ENCODE measurements at regions not wholly inside any gene's neighbourhood (a gene's known extent, or its start where the extent isn't known, plus 50 kb on each side); places are given as distances from the start of the nearest gene placed in this dataset.
A peak's percentile ranks its signal among the peaks of the same experiment; 100 is the strongest.
"Not testable (repeated sequence)": the region's sequence is repeated elsewhere in the genome, so short reads cannot be mapped to it uniquely, and the experiment has no call there.

DNA sequence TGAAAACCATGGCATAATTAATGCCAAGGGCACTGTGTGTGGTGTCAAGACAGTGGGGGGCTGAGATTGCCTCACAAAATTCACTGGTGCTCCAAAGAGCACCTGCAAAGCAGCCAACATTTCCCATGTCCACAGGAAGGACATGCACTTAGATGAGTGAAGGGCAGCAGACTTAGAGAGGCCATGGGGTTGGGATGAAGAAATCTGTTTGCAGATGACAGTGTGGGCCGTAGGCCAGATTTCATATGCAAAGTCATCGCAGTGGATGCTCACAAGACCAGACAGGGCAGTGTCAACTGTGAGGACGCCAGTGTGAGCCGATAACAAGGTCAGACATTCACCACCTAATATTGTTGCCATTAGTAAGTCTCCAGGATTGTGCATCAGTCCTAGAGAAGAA lies 773.4 kb downstream of the EFNB2 start:
- no peak for DNase-seq

DNA sequence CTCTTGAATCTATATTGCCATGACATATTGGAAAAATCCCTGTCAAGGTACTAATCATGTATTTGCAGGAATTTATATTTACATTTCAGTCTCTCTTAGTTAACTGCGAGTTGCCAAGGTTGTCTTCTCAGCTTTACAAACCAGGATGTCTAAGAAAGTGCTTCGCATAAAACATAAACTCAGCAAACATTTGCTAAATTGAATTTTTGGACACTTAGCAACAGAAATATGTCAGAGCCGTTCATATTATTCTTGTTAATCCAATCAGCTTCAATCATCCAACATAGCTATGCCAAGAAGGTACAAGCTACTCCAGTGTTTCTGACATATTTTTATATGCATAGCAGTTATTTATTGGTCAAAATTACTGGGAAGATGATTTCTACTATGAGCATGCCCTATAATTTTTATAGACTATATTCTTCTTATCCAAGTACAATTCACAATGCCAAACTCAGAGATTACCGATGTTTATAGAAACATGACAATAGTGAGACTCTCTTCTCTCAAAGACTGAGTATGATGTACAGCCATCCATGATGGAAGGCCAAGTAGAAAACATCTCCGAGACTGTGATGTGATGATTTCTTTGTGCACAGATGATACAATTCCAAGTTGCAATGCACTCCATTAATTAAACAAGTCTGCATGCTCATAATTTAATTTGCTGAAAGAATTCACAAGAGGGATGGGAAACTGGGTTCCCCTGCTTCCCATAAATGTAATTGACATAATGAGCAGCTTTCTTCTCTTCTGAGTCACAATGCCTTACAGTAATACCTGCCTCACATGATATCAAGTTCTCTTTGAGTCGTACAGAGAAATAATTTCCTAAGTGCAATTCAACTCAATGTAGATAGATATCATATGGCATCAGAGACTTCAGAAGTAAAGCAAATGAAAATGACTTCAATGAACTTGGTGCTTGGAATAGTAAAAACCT lies 776.3 kb downstream of the EFNB2 start:
- no peak for DNase-seq

DNA sequence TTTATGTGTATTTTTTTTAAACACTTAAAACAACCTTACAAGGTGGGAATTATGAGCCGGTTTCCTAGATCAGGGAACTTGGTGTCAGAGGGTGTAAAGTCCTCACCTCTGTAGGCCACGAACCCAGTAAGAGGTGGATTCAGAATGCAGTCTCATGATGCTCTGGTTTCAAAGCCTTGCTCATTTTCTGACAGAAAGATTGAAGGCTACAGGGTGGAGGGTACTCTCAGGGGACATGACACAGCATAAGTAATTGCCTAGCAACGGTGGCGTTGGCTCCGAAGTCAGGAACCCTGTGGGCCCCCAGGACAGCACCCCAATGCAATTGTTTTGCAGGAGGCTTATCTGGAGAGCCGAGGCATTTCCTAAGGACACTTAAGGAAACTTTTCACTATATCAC lies 794.7 kb downstream of the EFNB2 start:
- no peak for DNase-seq

DNA sequence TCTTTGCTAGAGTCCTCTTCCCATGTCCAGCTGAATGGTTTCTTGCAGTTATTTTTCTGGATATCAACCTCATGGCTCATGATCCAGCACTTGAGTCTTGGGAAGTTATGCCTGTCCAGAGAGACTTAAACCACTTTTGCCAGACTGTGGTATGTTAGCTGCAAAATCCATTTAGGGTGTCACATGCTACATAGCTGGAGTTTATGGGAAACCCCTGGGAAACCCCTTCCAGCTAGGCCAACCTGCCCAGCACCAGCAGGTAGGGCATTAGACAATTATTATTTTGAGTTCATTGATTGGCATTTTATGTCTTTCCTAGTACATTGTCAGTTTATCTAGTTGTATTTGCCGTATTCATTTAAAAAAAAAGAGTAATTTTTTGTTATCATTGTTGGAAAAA lies 797.8 kb downstream of the EFNB2 start:
- no peak for DNase-seq

DNA sequence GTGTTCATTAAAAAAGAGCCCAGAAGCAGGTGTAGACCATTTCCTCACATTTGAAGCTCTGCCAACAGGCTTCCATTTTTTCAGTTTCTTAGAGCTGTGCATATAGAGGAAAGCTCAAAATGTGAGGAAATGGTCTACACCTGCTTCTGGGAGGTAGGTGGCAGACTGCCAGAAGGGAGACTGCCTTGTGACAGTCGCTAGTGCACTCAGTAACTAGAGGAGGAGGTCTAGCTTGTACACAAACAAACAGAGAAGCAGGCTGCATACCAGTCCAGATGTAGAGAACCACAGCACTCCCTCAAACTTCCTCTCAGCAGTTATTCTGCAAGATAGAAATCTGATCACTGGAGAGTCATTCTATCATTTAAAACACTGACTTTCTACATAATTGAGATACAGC lies 800.2 kb downstream of the EFNB2 start:
- DNase-seq: peak; percentile 72

DNA sequence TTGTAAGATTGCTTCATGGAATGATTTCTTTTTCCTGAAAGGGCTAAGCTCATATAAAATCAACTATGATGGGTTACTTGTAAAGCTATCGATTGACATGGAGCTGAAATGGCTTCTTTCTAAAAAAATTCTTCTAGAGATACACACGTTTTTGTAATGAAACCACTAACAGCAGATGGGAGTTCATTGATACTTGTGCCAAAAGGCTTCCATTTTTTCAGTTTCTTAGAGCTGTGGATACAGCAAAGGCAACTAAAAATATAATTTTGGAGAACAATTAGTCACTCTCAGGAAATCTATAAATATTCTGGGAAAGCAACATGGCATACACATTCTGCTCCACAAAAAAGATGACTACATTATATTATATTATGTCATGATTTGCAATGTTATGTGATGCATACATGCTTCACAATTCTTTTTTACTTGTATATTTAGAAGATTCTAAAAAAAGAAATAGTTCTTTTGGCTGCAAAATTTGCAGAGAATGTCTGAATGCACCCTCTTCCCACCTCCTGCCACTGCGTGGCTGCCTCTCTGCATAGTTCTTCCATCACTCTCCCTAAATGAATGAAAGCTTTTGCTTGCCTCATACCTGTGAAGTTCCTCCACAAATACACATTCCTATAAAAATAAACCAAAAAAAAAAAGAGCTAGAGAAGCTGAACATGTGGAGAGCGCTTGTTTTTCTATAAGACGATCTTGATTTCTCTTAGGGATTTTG lies 802.5 kb downstream of the EFNB2 start:
- DNase-seq: no peak

DNA sequence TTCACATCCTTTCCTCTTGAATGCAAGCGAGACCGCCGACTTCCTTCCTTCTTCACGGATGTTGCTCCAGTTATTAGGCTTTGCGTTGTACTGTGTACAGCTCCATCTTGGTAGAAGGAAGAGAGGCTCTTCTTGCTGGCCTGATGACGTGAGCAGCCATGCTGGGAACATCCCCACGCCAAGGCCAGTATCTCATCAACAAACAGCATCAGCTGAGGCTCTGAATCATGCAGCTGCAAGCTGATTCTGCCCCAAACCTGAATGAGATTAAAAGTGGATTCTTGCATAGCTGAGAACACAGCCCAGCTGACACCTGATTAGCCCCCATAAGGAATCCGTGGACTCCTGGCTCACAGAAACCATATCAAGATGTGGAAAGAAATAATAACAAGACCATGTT lies 809.6 kb downstream of the EFNB2 start:
- DNase-seq: no peak

DNA sequence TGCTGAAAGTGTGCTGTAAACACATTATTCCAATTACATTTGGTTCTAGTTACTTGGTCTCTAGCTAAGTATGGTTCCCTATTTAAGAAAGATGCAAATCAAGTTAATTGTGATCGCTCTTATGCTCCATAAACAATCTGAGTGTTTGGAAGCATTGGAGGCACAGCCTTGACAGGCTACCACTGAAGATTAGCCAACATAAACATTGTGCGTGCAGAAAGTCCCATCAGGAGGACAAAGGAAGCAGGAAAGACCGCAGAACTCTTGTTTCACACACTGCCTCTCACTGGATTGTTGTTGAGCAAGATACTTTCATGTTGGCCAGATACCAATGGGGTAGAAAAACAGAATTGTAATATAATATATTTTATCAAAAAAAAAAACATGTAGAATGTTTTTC lies 814.4 kb downstream of the EFNB2 start:
- DNase-seq: no peak

DNA sequence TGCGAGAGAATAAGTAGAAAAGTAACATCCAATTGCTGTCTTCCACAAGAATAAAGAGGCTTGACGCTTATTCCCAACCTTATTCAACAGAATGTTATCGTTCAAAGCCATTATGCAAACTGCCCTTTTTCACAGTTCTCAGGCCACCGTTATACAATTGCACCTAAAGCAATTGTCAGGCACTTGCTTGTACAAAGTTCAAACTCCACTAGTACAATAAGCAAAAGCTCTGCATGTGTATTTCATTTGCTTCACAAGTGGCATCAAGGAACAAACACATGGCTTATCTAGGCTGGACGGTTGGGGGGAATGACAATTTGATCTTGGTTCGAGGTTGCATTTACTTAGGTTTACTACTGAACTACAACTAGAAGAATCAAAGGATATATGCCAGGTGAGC lies 815.6 kb downstream of the EFNB2 start:
- DNase-seq: no peak

DNA sequence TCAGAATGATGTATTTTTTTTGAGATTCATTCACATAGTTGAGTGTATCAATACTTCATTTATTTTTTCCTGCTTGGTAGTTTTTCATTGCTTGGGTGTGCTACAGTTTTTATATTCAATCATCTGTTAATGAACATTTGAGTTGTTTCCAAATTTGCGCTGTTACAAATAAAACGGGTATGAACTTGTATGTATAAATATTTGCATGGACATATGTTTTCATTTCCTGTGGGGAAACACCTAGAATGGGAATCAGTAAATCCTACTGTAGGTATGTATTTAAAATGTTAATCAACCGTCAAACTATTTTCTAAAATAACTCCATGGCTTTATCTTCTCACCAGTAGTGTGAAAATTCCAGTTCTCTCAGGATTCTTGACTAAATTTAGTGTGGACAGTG lies 826.3 kb downstream of the EFNB2 start:
- no peak for DNase-seq

DNA sequence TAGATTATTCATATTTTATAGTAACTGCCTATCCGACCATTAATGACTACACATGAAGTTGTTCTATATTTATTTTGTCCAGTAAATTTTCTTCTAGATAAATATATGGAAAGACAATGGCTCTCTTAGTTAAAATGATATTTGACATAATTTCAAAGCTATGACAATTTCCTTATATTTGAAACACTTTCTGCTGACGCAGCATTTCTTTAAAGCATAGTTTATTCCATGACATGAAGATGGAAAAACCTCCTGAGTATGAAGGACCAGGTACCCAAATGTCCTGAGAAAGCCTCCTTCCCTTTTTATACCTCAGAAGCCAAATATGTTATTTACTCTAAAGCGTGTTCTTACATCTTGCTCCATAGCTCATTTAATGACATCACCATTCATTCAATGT lies 831.6 kb downstream of the EFNB2 start:
- DNase-seq: no peak

DNA sequence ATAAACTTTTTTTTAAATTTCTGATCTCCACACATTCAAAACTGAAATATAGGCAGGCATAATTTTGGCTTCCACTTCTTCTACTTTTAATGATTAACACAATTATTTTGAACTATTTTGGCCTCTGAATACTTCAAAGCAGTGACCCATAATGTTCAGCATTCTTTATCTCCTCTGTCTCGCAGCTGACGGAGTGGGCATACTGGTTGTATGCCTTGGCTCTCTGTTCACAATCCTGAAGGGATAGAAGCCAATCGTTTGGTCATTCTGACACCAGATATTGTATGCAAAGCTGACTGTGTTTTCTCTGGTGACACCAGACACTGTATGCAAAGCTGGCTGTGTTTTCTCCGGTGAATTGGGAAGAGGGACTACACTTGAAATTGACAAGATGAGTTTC lies 833.0 kb downstream of the EFNB2 start:
- no peak for DNase-seq

DNA sequence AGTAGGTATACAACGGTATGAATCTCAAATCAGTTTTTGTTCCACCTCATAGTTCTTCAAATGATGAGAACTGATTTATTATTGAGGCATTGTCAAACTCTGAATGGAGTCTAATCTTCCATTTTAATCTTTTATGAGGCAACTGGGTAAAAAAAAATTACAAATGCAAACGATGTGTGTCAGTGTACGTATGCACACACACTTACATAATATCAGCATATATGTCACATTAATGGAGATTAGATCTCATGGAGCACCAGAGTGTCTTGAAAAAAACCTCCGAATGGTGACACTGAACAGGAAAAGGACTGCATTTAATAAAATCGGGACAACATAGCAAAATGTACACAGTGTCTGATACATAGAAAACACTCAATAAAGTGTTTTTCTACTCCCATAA lies 842.7 kb downstream of the EFNB2 start:
- DNase-seq: no peak

DNA sequence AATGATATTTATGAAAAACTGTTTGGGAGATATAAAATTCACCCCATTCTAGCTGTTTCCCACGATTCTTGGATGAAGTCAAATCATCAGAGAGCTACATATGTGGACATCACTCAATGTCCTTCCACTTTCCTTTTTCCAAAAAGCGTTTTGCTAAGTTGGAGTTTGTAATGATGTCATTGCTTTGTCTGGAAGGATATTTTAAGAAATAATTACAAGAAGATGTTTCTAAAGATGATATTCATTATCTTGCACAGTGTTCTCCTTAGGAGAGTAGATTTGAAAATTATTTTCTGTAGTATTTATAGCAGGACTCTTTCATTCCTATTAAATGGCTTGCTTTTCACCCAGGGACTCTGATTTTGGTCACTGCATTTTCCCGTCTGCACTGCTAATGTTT lies 851.2 kb downstream of the EFNB2 start:
- no peak for DNase-seq

DNA sequence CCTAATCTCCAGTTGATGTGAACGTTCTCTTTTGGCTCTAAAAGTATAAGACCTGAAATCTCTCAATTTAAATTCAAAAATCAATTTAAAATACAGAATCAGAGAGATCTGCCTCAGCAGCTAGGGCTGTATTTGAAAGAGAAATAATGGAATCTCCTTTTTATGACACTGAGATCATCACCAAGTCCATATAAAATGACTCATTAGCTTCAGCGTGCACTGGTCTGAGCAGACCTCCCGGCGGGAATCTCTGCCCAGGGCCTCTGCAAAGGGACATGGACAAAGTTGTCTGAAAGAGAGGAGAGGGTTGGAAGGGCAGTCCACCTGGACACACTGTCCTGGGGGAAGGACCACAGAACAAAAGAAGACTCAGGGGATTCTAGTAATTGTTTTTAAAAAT lies 855.6 kb downstream of the EFNB2 start:
- DNase-seq: no peak

DNA sequence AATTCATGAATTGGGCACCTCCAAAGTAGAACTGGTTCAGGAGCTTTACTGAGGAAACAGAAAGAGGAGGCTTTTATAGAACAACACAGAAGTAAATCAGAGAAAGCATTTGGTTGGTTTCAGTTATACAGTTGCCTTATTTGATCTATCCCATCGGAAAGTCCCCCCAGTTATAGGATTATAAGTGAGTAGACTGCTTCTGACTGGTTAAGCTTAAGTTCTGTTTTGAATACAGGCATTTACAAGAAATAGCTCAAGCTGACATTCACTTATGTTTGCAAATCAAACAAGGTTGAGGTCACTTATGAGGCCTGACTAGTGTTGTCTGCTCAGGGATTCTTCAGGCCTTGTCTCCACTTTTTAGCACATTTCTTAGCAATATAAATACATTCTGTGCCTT lies 857.4 kb downstream of the EFNB2 start:
- no peak for DNase-seq

DNA sequence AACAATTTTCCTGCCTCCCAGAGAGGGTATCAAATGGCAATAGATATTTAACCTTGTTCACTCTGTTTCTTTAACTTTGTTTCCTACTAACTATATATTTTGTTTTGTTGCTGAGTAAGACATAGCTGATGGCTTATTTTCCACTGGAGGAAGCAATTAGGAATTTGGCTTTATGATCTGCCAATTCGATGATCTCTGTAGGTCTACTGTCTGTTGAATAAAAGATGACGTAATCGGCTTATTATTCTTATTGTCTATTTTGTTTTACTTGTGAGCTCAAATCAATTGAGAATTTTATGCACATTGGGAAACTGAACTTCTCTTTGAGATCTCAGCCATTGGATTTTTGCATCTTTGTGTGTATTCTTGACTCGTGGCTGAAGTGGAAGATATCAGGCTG lies 862.6 kb downstream of the EFNB2 start:
- DNase-seq: no peak

DNA sequence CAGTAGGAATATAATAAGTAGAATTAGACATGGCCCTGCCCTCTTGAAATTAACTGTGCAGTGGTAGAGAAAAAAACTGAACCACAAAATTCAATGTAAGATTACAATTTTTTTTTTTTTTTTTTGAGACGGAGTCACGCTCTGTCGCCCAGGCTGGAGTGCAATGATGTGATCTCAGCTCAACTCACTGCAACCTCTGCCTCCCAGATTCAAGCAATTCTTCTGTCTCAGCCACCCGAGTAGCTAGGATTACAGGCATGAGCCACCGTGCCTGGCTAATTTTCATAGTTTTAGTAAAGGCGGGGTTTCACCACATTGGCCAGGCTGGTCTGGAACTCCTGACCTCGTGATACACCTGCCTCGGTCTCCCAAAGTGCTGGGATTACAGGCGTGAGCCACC lies 864.3 kb downstream of the EFNB2 start:
- not testable (repeated sequence) for DNase-seq

DNA sequence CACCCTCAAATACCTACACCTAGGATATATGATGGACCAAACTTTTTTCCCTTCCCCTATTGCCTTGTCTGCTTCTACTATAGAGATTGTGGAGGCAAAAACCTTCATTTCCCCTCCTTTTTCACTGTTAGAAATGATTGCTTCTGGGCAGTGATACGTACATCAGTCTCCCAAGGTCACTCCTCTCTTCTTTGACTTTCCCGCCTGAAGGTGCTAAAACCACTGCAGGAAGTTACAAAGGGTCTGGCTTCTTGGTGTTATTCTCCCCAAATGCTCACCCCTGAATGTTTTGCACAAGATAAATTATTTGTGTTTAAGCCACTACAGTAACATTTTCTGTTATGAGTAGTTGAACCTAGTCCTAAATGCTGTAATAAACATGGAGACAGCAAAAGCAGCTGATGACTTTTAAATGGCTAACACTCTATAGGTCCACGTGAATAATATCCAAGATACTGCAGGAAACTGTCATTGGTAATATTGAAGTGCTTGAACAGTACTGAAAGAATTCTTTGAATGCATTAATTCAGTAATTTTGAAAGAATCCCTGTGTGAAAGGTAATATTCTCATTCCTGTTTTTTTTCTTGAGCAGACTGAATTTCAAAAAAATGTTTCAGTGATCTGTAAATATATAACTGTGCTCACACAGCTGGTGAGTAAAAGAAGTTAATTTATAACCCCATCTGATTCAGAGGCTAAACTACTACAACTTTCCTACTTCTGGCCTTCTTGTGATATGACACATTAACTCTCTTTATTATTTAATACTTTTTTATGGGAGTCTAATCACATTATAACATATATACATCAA lies 865.1 kb downstream of the EFNB2 start:
- DNase-seq: no peak

DNA sequence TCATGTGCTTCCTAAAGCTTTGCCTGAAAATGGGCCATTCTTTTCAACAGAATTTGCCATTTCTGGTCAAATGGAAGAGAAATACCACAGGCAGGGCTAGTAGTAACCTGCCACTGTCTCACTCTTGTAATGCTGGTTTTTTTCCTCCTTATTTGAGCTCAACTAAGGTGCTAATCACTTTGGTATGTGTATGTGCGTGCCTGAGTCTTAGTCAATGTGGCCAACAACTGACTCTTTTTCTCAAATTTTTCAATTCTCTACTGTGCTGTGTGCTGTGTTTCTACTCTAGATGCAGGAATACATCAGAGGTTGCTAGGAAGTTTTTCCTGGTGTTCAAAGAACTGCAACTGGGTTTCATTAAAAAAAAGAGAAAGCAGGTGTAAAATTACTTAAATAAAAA lies 870.2 kb downstream of the EFNB2 start:
- no peak for DNase-seq

DNA sequence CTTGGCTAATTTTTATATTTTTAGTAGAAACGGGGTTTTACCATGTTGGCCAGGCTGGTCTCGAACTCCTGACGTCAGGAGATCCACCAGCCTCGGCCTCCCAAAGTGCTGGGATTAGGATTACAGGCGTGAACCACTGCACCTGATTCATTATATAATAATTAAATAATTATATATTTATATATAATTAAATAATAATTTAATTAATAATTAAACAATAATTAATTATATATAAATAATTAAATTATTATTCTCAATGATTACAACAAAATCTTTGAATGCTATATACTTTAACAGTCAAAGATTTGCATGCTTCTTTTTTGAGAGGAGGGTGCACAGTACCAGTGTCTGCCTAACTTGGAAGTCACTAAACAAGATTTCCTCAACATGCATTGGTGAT lies 872.3 kb downstream of the EFNB2 start:
- DNase-seq: no peak

DNA sequence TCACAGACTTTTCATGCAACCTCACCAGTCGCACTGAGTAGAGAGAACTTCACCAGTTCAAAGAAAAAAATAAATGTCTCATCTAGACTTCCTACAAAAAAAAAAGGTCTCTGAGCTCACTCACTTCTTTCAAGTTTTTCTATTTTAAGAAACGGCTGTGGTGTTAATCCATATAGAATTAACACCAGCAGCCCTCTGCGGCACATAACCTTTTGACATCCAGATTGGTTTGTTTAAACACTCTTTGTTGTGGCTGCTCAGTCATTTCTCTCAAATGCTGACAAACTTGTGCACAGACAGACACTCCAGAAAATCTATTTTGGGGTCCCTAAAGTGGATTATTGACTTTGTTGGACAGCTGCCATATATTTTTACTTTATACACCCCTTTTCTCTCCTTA lies 874.9 kb downstream of the EFNB2 start:
- DNase-seq: no peak

DNA sequence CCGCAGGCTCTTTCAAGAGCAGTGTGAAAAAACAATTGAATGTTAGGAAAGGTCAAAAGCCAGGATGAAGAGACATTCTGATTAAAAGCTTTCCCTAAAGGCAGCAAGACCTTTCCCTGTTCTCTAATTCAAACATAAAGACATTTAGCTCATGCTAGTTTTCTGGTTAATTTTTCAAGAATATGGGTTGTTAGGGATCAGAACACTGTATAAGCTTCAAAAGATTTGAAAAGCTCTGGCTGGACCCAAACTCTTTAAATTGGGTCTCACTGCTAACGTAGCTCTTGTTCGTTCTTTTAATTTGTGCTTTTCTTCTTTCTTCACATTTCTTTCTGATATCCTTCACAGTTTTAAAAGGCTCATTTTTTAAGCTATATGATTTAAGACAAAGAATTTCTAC lies 877.0 kb downstream of the EFNB2 start:
- DNase-seq: no peak

DNA sequence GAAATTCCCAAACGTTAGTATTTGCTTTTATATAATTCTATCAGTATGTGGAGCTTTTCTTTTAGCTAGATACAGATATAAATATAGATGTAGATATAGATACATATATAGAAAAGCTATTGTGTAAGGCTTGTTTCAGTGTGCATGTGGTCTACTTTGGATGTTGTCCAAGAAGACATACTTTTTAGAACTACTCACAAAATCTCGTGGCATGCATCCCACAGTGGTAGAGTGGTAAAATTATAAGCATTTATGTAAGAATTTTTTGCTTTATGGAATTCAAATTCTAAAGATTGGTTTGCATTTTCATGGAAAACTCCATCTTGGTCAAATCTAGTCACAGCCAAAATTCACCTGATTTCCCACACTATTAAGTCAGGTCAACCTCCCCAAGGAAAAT lies 880.4 kb downstream of the EFNB2 start:
- no peak for DNase-seq

All from NCI-H1105 (cell line).